AG04449 (cell line): ENCODE measurements at regions not wholly inside any gene's neighbourhood (a gene's known extent, or its start where the extent isn't known, plus 50 kb on each side); places are given as distances from the start of the nearest gene placed in this dataset.

Experiments used
- CTCF ChIA-PET: fragments of 350-600 bp; formaldehyde crosslinking; extraction: SDS; loops from one replicate; lab custom pipeline; 2021; ENCODE audit warnings: antibody characterized with exemption; lab: Yijun Ruan, JAX
- POLR2A ChIA-PET: fragments of 400-600, 350-600 bp; formaldehyde crosslinking; extraction: SDS; loops from one replicate; lab custom pipeline; 2020; ENCODE audit warnings: antibody characterized with exemption, inconsistent platforms; lab: Yijun Ruan, JAX
- DNase-seq: peaks from one replicate; pipeline ENCODE4 v3.0.0-alpha.2; 2010; ENCODE audit warnings: low read depth, low spot score
- H3K4me3 ChIP-seq: 2 replicates; pipeline ENCODE4 v1.5.1; 2011; ENCODE audit warnings: low read depth, mild to moderate bottlenecking, control low read depth, low read length
- TF ChIP-seq, protein P1 (sequence below): IDR thresholded peaks from one replicate; pipeline ENCODE4 v1.5.1; 2011; ENCODE audit warnings: mild to moderate bottlenecking, moderate library complexity, low read length, control low read depth, inconsistent platforms; ENCODE audit not compliant: insufficient read depth; ENCODE audit errors: missing control alignments

DNA sequence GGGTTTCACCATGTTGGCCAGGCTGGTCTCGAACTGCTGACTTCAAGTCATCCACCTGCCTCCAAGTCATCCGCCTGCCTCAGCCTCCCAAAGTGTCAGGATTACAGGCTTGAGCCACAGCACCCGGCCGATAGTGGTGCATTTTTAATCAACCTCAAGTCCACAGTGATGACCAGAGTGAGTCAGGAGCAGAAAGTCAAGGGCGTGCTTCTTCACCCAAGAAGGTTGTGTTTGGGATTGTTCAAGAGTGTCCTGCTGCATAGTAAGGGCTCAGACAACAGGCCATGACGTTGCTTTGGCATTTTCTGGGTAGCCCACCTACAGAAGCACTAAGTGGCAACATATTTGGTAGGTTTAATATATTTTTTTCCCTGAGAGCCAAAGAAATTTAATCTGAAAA lies 108.3 kb upstream of the FAM20A start:
- H3K4me3 ChIP-seq, result no peak overlapping the region
- no peak for DNase-seq
- TF ChIP-seq, protein P1, sequence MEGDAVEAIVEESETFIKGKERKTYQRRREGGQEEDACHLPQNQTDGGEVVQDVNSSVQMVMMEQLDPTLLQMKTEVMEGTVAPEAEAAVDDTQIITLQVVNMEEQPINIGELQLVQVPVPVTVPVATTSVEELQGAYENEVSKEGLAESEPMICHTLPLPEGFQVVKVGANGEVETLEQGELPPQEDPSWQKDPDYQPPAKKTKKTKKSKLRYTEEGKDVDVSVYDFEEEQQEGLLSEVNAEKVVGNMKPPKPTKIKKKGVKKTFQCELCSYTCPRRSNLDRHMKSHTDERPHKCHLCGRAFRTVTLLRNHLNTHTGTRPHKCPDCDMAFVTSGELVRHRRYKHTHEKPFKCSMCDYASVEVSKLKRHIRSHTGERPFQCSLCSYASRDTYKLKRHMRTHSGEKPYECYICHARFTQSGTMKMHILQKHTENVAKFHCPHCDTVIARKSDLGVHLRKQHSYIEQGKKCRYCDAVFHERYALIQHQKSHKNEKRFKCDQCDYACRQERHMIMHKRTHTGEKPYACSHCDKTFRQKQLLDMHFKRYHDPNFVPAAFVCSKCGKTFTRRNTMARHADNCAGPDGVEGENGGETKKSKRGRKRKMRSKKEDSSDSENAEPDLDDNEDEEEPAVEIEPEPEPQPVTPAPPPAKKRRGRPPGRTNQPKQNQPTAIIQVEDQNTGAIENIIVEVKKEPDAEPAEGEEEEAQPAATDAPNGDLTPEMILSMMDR, result no peak
- ChIA-PET POLR2A (no interaction called here), CTCF (no interaction called here)

DNA sequence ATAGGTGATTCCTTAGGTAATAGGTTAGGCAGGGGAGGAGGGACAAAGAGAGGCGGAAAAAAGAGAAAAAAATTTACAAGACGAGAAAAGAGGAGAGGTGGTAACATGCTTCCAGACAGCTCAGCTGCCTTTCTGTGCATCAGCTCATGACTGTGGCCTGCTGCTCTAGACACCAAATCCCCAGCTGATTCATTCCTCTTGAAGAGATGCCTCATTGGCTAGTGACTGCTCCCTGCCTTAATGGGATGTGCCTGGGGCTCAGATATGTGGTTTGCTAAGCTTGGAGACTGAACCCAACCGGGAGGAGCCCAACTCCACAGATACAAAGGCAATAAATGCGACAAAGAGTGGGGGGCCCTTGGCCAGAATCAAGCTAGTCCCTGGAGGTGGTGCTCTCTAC lies 105.9 kb upstream of the FAM20A start:
- peak; percentile 62 for DNase-seq
- ChIA-PET CTCF (interaction anchor here (1.0 to 2.2 kb wide), 5 partner anchors 9 to 173 kb away, joined by 3 to 6 read pairs (median 3); no protein-coding TSS in a partner anchor), POLR2A (interaction anchor here (1.2 kb wide), 1 partner anchor 195 kb away, joined by 4 read pairs; the partner anchor contains the start of gene PRKAR1A)
- H3K4me3 ChIP-seq, result no peak overlapping the region
- TF ChIP-seq, protein P1, result no peak

DNA sequence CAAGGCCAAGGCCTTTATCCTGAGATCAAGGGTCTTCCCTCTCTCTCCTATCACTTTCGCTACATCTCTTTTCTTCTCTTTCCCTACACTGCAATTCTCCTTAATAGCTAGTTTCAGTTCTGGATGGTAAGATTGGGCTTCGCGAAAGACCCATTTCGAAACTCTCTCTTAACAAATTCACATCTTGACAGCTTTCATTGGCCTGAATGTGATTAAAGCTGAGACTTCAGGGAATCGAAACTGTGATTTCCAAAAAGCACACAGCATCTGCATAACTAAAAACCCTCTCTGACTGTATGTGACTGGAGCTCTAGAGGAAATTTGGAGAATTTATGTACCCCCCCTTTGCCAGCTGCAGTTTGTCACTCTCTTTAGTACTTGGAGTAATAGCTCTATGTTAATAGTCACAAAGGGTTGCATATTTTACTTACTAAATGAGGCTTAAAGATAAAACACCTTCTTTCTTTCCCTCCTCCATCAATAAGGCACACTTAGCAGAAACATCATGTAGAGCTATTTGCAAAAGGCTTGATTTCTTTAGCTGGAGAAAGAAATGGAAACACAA lies 105.3 kb upstream of the FAM20A start:
- ChIA-PET POLR2A (interaction anchor here (1.0 to 1.2 kb wide), 2 partner anchors 9 to 194 kb away, joined by 3 to 4 read pairs; partner anchors contain the start of gene PRKAR1A), CTCF (interaction anchor here (1.0 to 2.2 kb wide), 5 partner anchors 10 to 172 kb away, joined by 3 to 6 read pairs (median 3); no protein-coding TSS in a partner anchor)
- H3K4me3 ChIP-seq, result no peak overlapping the region
- no peak for DNase-seq
- TF ChIP-seq, protein P1, result no peak

DNA sequence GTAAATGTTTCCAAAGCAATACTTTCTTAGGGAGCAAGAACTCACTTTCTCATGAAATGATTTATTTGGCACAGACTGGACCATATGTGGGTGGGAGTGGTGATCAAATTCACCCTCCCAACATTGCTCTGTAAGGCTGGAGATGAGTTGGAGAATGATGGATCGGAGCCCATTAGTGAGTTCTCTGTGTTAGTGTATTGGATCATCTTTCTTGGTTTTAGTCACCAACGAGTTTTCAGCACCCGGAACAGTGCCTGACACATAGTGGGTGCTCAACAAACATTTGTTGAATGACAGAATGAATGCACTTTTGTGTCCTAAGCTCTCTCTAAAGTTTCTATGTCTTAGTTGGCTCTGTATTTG lies 104.5 kb upstream of the FAM20A start:
- CTCF ChIA-PET, result interaction anchor here (1.4 to 2.2 kb wide), 2 partner anchors 10 to 172 kb away, joined by 3 to 6 read pairs; no protein-coding TSS in a partner anchor
- no peak for DNase-seq
- POLR2A ChIA-PET, result interaction anchor here (1.0 kb wide), 1 partner anchor 8 kb away, joined by 3 read pairs; no protein-coding TSS in a partner anchor
- H3K4me3 ChIP-seq, result no peak overlapping the region
- TF ChIP-seq, protein P1, result no peak

DNA sequence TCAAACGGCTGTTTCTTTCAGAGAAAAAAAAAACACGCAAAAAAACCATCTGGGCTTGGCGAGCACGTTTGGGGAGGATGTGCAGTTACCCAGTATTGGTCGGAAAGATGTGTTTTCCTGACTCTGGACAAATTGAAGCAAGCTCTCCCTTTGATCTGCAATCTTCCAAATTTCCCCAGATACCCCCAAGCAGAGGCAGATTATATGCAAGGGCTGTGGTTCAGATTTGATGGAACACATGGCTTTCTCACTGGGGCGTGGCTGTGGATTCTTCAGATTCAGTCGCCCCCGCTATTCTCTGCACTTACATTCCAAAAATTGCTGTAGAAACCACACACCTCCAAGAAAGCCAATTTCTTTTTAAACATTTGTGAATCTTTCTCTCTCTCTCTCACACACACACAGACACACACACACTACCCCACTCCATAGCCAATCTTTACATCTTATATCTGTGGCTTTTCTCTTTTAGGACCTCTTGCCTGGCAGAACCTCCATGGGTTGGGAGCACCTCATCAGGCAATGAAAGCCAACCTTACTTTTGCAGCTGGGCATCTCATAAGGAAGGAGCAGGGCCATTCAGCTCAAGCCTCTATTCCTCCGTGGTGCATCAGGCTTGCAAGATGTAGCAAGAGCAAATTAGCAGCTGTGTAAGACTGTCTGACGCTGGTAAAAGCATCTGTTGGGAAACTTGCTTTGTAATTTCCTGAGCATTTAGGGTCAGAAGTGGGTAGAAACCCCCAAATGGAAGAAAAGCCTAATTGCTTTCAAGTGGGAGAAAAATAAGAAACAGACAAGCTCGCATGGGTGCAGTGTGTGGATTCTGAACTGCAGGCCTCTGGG lies 103.9 kb upstream of the FAM20A start:
- ChIA-PET CTCF (interaction anchor here (1.4 kb wide), 1 partner anchor 172 kb away, joined by 3 read pairs; no protein-coding TSS in a partner anchor), POLR2A (no interaction called here)
- H3K4me3 ChIP-seq, result peak overlapping the region; percentile 29; the same call in 1 of the 2 replicates
- peak; percentile 82 for DNase-seq
- TF ChIP-seq, protein P1, result no peak

DNA sequence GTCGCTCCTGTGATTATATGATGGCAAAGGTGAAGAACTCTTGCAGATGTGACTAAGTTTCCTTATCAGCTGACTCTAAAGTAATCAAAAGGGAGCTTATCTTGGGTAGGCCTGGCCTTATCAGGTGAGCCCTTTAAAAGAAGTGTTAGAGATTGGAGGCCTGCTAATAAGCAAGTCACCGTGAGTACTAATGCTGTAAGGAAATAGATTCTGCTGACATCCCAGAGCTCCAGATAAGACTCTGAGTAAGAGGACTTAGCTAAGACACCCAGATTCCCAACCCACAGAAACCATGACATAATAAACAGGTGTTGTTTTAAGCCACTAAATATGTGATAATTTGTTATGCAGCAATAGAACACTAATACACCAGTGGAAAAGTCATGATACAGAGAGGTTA lies 99.9 kb upstream of the FAM20A start:
- TF ChIP-seq, protein P1, result no peak
- POLR2A ChIA-PET, result interaction anchor here (0.7 kb wide), 1 partner anchor 10 kb away, joined by 3 read pairs; no protein-coding TSS in a partner anchor
- H3K4me3 ChIP-seq, result no peak overlapping the region
- no peak for DNase-seq
- CTCF ChIA-PET, result no interaction called here
